ENCODE measurements at regions not wholly inside any gene's neighbourhood (a gene's known extent, or its start where the extent isn't known, plus 50 kb on each side); places are given as distances from the start of the nearest gene placed in this dataset.

GRCh38 chr3:29168081-29168480, 112.8 kb upstream of the RBMS3 start:
- in situ Hi-C loops (cut with MboI; ENCODE audit: low pct_unique_long_range_greater_than_20kb, low sequenced_read_pairs, unreplicated experiment): no loop called here
- TF ChIP-seq, protein P1, sequence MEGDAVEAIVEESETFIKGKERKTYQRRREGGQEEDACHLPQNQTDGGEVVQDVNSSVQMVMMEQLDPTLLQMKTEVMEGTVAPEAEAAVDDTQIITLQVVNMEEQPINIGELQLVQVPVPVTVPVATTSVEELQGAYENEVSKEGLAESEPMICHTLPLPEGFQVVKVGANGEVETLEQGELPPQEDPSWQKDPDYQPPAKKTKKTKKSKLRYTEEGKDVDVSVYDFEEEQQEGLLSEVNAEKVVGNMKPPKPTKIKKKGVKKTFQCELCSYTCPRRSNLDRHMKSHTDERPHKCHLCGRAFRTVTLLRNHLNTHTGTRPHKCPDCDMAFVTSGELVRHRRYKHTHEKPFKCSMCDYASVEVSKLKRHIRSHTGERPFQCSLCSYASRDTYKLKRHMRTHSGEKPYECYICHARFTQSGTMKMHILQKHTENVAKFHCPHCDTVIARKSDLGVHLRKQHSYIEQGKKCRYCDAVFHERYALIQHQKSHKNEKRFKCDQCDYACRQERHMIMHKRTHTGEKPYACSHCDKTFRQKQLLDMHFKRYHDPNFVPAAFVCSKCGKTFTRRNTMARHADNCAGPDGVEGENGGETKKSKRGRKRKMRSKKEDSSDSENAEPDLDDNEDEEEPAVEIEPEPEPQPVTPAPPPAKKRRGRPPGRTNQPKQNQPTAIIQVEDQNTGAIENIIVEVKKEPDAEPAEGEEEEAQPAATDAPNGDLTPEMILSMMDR (IDR thresholded peaks at IDR 0.05; ENCODE audit: extremely low read depth, insufficient read depth, missing control alignments): no peak
- DNase-seq (ENCODE audit: low spot score): no peak

DNA sequence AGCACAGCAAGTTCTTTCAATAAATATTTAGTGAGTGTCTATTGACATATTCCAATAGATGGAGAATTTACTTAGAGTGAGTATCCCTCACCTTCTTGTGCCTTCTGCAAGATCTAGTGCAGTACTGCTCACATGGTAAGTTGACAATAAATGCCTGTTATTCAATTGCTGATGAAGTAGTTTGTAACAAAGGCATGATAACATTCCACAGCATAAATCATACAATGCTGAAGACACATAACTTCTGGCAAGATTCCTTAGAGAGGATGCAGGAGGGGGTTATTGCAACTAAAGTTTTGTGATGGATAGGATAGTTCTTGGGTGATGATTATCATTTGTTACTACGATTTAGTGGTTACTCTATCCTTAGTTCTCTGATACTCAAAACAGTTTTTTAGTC, 112.2 kb upstream of the RBMS3 start:
- TF ChIP-seq, protein P1 (IDR thresholded peaks at IDR 0.05; ENCODE audit: extremely low read depth, insufficient read depth, missing control alignments): no peak
- in situ Hi-C loops (cut with MboI; ENCODE audit: low pct_unique_long_range_greater_than_20kb, low sequenced_read_pairs, unreplicated experiment): no loop called here
- no peak for DNase-seq (ENCODE audit: low spot score)

DNA sequence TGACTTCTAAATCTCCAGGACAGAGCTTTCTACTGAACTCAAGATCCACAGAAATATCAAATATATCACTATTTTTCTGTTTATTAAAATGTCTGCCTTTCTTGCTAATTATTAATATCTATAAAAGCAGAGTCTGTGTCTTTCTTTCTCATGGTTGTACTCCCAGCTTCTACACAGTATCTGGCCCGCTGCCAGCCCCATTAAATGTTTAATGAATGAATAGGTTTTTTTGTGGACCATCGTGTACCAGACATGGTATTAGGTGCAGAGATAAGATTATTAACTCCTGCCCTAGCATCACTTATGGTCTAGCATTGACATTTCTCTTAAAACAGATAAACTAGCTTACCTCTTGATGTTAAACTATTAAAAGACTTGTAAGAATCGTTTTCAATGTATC, 111.4 kb upstream of the RBMS3 start:
- TF ChIP-seq, protein P1 (IDR thresholded peaks at IDR 0.05; ENCODE audit: extremely low read depth, insufficient read depth, missing control alignments): no peak
- DNase-seq (ENCODE audit: low spot score): no peak
- in situ Hi-C loops (cut with MboI; ENCODE audit: low pct_unique_long_range_greater_than_20kb, low sequenced_read_pairs, unreplicated experiment): no loop called here

DNA sequence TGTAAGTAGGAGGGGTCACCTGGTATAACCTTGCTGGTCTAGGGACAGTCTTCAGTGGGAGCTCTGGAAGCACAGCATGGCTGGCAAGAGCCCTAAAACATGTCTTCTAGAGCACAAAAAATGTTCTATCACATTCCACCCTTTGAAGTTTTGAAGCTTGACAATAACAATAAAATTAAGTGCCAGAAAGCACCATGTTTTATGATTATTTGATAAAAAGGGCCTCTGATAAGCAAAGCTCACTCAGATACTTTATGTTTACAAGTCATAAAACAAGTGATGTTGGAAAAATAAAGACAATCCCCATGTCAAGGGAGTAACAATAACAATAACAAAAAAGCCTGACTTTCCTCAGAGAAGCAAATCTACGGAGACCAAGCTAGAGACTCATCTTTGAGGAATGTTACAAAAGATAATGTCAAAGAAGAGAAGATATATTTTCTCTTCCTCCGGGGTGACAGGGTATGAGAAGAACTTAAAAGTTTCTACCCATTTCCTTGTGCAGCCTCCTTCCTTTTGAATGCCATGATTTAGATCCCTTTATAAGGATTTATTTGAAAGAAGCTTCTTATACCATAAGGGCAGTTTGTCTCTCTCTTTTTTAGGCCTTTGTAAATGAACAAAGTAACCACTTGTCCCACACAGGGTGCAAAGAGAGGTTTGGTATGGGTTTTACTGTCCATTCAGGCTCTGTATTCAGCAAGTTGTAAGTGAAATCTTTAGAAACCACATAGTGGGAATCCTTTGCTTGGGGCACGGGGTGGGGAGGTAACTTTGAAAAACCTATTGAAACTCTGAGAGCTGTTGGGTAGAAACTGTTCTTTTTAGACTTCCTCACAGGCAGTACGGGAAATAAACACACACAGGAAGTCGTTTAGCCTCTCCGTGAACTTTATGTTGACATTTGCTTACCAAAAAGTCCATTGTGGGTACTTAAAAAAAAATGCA, 109.6 kb upstream of the RBMS3 start:
- in situ Hi-C loops (cut with MboI; ENCODE audit: low pct_unique_long_range_greater_than_20kb, low sequenced_read_pairs, unreplicated experiment): no loop called here
- TF ChIP-seq, protein P1 (IDR thresholded peaks at IDR 0.05; ENCODE audit: extremely low read depth, insufficient read depth, missing control alignments): no peak
- no peak for DNase-seq (ENCODE audit: low spot score)

GRCh38 chr3:29176501-29176900, 104.4 kb upstream of the RBMS3 start:
- no peak for DNase-seq (ENCODE audit: low spot score)
- in situ Hi-C loops (cut with MboI; ENCODE audit: low pct_unique_long_range_greater_than_20kb, low sequenced_read_pairs, unreplicated experiment): no loop called here
- TF ChIP-seq, protein P1 (IDR thresholded peaks at IDR 0.05; ENCODE audit: extremely low read depth, insufficient read depth, missing control alignments): no peak

DNA sequence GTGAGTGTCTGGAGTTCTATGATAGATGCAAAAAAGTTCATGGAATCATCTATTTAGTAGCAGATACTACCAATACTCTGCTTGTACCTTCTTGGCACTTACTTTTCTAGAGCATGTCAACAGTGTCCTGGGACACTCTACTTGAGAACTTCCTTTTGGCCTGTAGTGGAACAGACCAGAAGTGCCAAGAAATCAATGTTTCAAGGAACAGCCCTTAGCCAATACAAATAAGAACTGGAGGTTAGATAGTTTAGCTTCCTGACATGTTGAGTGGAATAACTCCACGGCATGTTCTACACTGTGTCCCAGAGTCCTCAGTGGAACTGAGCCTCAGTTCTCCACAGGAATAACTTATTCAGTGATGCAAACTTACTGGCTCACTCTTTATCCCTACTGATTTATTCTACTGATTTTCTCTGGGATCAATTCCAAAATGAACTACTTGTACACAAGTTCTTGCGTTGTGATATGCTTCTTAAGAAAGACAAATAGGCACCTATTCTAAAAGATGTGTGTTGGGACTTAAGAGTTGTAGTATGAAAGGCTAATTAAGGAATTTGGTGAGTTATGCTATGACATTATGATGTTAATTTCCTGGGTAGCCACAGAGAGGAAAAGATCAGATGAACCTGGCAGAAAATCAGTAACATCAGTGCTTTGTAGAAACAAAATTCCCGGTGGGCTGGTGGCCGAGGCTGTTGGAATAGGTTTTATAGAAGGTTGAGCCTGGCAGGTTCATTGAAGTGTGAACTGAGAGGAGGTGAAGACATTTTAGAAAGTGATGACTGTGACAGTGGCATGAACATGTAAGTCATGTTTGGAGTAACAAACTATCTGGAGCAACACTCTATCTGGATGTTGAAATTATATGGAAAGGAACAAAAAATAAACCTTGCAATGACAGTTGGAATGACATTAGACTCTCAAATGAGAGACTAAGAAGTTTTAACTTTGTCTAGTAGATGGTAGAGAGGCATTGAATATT, 101.8 kb upstream of the RBMS3 start:
- no peak for DNase-seq (ENCODE audit: low spot score)
- TF ChIP-seq, protein P1 (IDR thresholded peaks at IDR 0.05; ENCODE audit: extremely low read depth, insufficient read depth, missing control alignments): no peak
- in situ Hi-C loops (cut with MboI; ENCODE audit: low pct_unique_long_range_greater_than_20kb, low sequenced_read_pairs, unreplicated experiment): no loop called here

Data from GM13977 (cell line).